ENCODE measurements at regions not wholly inside any gene's neighbourhood (a gene's known extent, or its start where the extent isn't known, plus 50 kb on each side); places are given as distances from the start of the nearest gene placed in this dataset.

- Histone ChIP-seq H3K4me3 (no peak overlapping the region), H3K4me1 (peaks cover 34% of the 10 kb centered on the region), H3K9me3 (no peaks in the 10 kb centered on the region), H3K27me3 (no peaks in the 10 kb centered on the region), H3K36me3 (ENCODE audit: low read depth, missing control alignments) (no peaks in the 10 kb centered on the region), H3K27ac (peak overlapping the region in 1 of 2 donors; percentile 86)
- TF ChIP-seq CTCF (IDR thresholded peaks at IDR 0.05) (no peak), POLR2A (IDR thresholded peaks at IDR 0.05) (no peak)
- intact Hi-C loops (cut with DNase I; ENCODE audit: low total_unique reads), result no loop called here
- WGBS, 2 donors, result 46 to 48% methylated on average over 3 of the region's 3 CpGs
- no peak for DNase-seq
Observed at GRCh38 chr7:130939321-130940095, 205.5 kb upstream of the KLF14 start.

GRCh38 chr7:130940326-130940725, 206.3 kb upstream of the KLF14 start:
- Histone ChIP-seq H3K9me3 (no peaks in the 10 kb centered on the region), H3K27ac (peak overlapping the region; percentile 65 to 86), H3K36me3 (ENCODE audit: low read depth, missing control alignments) (no peaks in the 10 kb centered on the region), H3K4me1 (peaks cover 34% of the 10 kb centered on the region), H3K4me3 (peak overlapping the region; percentile 19 to 40), H3K27me3 (no peaks in the 10 kb centered on the region)
- no peak for DNase-seq
- WGBS, 2 donors, result 37 to 44% methylated on average over 2 of the region's 2 CpGs
- no peak for TF ChIP-seq POLR2A (IDR thresholded peaks at IDR 0.05)
- no peak for TF ChIP-seq CTCF (IDR thresholded peaks at IDR 0.05)
- intact Hi-C loops (cut with DNase I; ENCODE audit: low total_unique reads), result no loop called here

- Histone ChIP-seq H3K27me3 (no peaks in the 10 kb centered on the region), H3K9me3 (no peaks in the 10 kb centered on the region), H3K4me3 (peak overlapping the region; percentile 19 to 40), H3K4me1 (peaks cover 34% of the 10 kb centered on the region), H3K36me3 (ENCODE audit: low read depth, missing control alignments) (no peaks in the 10 kb centered on the region), H3K27ac (peak overlapping the region; percentile 65 to 86)
- TF ChIP-seq CTCF (IDR thresholded peaks at IDR 0.05) (no peak), POLR2A (IDR thresholded peaks at IDR 0.05) (no peak)
- intact Hi-C loops (cut with DNase I; ENCODE audit: low total_unique reads), result no loop called here
- WGBS, 2 donors, result 15% methylated on average over 7 of the region's 7 CpGs
- no peak for DNase-seq
Observed at GRCh38 chr7:130940907-130941306, 206.9 kb upstream of the KLF14 start.

- intact Hi-C loops (cut with DNase I; ENCODE audit: low total_unique reads), result no loop called here
- 5 to 18% methylated on average over 20 of the region's 20 CpGs for WGBS, 2 donors
- Histone ChIP-seq H3K36me3 (ENCODE audit: low read depth, missing control alignments) (no peaks in the 10 kb centered on the region), H3K9me3 (no peaks in the 10 kb centered on the region), H3K4me3 (peak overlapping the region; percentile 19 to 40), H3K4me1 (peaks cover 34% of the 10 kb centered on the region), H3K27me3 (no peaks in the 10 kb centered on the region), H3K27ac (peak overlapping the region; percentile 65 to 86)
- DNase-seq, result peak; percentile 73
- TF ChIP-seq CTCF (IDR thresholded peaks at IDR 0.05) (no peak), POLR2A (IDR thresholded peaks at IDR 0.05) (no peak)
Observed at GRCh38 chr7:130941322-130942210, 207.6 kb upstream of the KLF14 start.

All from testis (tissue), 2 donors.